ENCODE measurements at regions not wholly inside any gene's neighbourhood (a gene's known extent, or its start where the extent isn't known, plus 50 kb on each side); places are given as distances from the start of the nearest gene placed in this dataset.
A peak's percentile ranks its signal among the peaks of the same experiment; 100 is the strongest.

DNA sequence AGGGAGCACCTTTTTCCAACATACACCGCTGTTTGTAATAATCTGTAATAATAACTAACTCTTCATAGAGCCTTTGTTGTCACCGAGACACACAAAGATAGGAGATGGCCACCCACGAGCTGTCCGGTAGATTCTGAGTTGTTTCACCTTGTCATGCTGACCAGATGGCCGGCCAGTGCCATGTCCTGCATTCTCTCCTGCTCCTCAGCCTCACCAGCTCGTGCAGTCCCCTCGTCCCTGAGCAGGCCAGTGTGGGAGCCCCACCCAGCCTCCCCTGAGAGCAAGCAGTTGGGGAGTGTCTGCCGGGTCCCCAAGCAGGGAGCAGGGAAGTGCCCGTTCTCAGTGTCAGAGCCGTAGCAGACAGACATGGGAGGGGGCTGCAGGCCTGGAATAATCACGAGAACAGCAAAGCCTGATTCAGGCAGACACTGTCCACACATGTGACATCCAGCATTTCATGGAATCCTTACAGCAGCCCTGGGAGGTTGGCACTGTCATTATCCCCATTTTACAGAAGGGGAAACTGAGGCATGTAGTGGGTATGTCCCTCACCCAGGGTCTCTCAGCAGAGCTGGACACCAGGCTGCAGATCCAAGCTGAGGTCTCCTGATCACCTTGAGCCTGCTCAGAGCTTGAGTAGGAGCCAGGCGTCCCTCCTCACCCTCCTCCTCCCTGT is 178.5 kb upstream of the CIBAR2 start (continued):
- TF ChIP-seq TBL1XR1 (IDR thresholded peaks at IDR 0.05; ENCODE audit: borderline replicate concordance, low read length, partially characterized antibody), result no peak
- TF ChIP-seq, protein P1, sequence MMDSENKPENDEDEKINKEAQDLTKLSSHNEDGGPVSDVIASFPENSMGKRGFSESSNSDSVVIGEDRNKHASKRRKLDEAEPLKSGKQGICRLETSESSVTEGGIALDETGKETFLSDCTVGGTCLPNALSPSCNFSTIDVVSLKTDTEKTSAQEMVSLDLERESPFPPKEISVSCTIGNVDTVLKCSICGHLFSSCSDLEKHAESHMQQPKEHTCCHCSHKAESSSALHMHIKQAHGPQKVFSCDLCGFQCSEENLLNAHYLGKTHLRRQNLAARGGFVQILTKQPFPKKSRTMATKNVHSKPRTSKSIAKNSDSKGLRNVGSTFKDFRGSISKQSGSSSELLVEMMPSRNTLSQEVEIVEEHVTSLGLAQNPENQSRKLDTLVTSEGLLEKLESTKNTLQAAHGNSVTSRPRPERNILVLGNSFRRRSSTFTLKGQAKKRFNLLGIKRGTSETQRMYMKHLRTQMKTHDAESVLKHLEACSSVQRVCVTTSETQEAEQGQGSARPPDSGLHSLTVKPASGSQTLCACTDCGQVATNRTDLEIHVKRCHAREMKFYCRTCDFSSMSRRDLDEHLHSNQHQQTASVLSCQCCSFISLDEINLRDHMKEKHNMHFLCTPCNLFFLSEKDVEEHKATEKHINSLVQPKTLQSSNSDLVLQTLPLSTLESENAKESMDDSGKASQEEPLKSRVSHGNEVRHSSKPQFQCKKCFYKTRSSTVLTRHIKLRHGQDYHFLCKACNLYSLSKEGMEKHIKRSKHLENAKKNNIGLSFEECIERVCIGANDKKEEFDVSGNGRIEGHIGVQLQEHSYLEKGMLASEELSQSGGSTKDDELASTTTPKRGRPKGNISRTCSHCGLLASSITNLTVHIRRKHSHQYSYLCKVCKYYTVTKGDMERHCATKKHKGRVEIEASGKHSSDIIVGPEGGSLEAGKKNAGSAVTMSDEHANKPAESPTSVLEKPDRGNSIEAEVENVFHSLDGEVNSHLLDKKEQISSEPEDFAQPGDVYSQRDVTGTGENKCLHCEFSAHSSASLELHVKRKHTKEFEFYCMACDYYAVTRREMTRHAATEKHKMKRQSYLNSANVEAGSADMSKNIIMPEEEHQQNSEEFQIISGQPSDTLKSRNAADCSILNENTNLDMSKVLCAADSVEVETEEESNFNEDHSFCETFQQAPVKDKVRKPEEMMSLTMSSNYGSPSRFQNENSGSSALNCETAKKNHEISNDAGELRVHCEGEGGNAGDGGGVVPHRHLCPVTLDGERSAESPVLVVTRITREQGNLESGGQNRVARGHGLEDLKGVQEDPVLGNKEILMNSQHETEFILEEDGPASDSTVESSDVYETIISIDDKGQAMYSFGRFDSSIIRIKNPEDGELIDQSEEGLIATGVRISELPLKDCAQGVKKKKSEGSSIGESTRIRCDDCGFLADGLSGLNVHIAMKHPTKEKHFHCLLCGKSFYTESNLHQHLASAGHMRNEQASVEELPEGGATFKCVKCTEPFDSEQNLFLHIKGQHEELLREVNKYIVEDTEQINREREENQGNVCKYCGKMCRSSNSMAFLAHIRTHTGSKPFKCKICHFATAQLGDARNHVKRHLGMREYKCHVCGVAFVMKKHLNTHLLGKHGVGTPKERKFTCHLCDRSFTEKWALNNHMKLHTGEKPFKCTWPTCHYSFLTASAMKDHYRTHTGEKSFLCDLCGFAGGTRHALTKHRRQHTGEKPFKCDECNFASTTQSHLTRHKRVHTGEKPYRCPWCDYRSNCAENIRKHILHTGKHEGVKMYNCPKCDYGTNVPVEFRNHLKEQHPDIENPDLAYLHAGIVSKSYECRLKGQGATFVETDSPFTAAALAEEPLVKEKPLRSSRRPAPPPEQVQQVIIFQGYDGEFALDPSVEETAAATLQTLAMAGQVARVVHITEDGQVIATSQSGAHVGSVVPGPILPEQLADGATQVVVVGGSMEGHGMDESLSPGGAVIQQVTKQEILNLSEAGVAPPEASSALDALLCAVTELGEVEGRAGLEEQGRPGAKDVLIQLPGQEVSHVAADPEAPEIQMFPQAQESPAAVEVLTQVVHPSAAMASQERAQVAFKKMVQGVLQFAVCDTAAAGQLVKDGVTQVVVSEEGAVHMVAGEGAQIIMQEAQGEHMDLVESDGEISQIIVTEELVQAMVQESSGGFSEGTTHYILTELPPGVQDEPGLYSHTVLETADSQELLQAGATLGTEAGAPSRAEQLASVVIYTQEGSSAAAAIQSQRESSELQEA (CRISPR knock-in tag; IDR thresholded peaks at IDR 0.05; ENCODE audit: not compliant biosample characterization), result no peak
- TF ChIP-seq, protein P2, sequence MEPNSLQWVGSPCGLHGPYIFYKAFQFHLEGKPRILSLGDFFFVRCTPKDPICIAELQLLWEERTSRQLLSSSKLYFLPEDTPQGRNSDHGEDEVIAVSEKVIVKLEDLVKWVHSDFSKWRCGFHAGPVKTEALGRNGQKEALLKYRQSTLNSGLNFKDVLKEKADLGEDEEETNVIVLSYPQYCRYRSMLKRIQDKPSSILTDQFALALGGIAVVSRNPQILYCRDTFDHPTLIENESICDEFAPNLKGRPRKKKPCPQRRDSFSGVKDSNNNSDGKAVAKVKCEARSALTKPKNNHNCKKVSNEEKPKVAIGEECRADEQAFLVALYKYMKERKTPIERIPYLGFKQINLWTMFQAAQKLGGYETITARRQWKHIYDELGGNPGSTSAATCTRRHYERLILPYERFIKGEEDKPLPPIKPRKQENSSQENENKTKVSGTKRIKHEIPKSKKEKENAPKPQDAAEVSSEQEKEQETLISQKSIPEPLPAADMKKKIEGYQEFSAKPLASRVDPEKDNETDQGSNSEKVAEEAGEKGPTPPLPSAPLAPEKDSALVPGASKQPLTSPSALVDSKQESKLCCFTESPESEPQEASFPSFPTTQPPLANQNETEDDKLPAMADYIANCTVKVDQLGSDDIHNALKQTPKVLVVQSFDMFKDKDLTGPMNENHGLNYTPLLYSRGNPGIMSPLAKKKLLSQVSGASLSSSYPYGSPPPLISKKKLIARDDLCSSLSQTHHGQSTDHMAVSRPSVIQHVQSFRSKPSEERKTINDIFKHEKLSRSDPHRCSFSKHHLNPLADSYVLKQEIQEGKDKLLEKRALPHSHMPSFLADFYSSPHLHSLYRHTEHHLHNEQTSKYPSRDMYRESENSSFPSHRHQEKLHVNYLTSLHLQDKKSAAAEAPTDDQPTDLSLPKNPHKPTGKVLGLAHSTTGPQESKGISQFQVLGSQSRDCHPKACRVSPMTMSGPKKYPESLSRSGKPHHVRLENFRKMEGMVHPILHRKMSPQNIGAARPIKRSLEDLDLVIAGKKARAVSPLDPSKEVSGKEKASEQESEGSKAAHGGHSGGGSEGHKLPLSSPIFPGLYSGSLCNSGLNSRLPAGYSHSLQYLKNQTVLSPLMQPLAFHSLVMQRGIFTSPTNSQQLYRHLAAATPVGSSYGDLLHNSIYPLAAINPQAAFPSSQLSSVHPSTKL (CRISPR knock-in tag; IDR thresholded peaks at IDR 0.05), result no peak
- no peak for TF ChIP-seq AGO2 (optimal IDR thresholded peaks at IDR 0.05; ENCODE audit: low read depth, low read length)
- TF ChIP-seq EEA1 (CRISPR knock-in tag; IDR thresholded peaks at IDR 0.05; ENCODE audit: borderline replicate concordance), result no peak
- no peak for TF ChIP-seq KLF9 (CRISPR knock-in tag; IDR thresholded peaks at IDR 0.05; ENCODE audit: low read depth)
- no peak for TF ChIP-seq ZNF556 (CRISPR knock-in tag; IDR thresholded peaks at IDR 0.05; ENCODE audit: borderline replicate concordance)
- 0 out of 2 replicates have a peak, but pooled peaks have one; percentile 9 for TF ChIP-seq MTF2 (CRISPR knock-in tag; IDR thresholded peaks at IDR 0.05; ENCODE audit: borderline replicate concordance)
- TF ChIP-seq ZNF724P (CRISPR knock-in tag; IDR thresholded peaks at IDR 0.05; ENCODE audit: borderline replicate concordance), result no peak
